HCT116 (cell line): ENCODE measurements at regions not wholly inside any gene's neighbourhood (a gene's known extent, or its start where the extent isn't known, plus 50 kb on each side); places are given as distances from the start of the nearest gene placed in this dataset.

Experiments used
- POLR2A ChIP-seq: IDR thresholded peaks from 2 replicates; pipeline ENCODE4 v1.7.0; 2011; ENCODE audit warnings: borderline replicate concordance; ENCODE audit not compliant: insufficient read depth, insufficient read length; ENCODE audit errors: extremely low read depth
- TF ChIP-seq, protein P1 (sequence below): IDR thresholded peaks from 2 replicates; pipeline ENCODE4 v1.6.1; 2011; ENCODE audit warnings: mild to moderate bottlenecking, low read length, moderate library complexity; ENCODE audit not compliant: insufficient replicate concordance; ENCODE audit errors: extremely low read depth
- TF ChIP-seq, protein P2 (sequence below), 3 experiments: fragments of 200-600 bp in 1 of 3; sonication (generic) in 1 of 3; IDR thresholded peaks in 2 of 3; conservative IDR thresholded peaks in 1 of 3; 2 replicates each; pipeline ENCODE4 v1.5.1; 2012 to 2017; ENCODE audit warnings: low read depth in 2 of 3, low read length in 2 of 3, antibody characterized with exemption in 1 of 3, borderline replicate concordance in 1 of 3, control low read depth in 1 of 3, mild to moderate bottlenecking in 1 of 3, mixed read lengths in 1 of 3, mixed run types in 1 of 3, moderate library complexity in 1 of 3; ENCODE audit not compliant: insufficient read depth in 1 of 3

DNA sequence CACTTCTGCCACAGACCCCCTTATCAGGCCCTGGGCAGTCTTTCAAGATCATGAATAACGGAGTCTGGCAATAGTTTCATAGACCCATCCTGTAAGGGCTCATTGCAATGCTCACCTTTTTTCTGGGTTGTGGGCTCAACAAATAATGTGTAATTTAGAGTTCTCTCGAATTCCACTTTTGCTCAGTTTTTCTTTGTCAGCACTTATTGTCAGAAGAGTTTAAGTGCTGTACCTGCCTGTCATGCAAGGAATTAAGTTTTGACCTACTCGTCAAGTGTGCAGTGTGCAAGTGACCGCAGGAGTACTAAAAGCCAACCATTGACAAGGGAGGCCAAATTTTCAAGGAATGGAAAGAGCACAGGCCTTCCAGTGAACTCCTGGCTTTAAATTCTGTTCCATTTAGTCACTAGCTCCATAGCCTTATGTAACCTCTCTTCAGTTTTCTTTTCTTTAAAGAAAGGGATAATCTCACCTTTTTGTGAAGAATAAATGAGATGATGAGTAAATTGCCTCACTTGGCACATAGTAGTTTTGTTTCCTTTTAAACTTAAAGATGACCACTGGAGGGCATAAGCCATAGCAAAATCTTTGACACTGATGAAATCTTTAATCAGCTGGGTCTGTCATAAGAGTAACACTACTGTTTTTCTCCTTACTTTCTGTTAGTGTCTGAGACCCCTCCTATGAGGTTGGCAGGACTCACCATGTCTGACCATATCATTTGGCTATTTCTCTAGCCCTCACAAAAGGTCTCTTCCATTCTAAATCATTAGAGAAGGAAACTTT, 313.3 kb downstream of the TYW1 start:
- TF ChIP-seq, protein P1, sequence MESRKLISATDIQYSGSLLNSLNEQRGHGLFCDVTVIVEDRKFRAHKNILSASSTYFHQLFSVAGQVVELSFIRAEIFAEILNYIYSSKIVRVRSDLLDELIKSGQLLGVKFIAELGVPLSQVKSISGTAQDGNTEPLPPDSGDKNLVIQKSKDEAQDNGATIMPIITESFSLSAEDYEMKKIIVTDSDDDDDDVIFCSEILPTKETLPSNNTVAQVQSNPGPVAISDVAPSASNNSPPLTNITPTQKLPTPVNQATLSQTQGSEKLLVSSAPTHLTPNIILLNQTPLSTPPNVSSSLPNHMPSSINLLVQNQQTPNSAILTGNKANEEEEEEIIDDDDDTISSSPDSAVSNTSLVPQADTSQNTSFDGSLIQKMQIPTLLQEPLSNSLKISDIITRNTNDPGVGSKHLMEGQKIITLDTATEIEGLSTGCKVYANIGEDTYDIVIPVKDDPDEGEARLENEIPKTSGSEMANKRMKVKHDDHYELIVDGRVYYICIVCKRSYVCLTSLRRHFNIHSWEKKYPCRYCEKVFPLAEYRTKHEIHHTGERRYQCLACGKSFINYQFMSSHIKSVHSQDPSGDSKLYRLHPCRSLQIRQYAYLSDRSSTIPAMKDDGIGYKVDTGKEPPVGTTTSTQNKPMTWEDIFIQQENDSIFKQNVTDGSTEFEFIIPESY, result no peak
- TF ChIP-seq, protein P2, sequence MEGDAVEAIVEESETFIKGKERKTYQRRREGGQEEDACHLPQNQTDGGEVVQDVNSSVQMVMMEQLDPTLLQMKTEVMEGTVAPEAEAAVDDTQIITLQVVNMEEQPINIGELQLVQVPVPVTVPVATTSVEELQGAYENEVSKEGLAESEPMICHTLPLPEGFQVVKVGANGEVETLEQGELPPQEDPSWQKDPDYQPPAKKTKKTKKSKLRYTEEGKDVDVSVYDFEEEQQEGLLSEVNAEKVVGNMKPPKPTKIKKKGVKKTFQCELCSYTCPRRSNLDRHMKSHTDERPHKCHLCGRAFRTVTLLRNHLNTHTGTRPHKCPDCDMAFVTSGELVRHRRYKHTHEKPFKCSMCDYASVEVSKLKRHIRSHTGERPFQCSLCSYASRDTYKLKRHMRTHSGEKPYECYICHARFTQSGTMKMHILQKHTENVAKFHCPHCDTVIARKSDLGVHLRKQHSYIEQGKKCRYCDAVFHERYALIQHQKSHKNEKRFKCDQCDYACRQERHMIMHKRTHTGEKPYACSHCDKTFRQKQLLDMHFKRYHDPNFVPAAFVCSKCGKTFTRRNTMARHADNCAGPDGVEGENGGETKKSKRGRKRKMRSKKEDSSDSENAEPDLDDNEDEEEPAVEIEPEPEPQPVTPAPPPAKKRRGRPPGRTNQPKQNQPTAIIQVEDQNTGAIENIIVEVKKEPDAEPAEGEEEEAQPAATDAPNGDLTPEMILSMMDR (IDR thresholded peaks at IDR 0.05 in 2 of 3, conservative IDR thresholded peaks at IDR 0.05 in 1 of 3; ENCODE audit: borderline replicate concordance in 1 of 3, insufficient read depth in 1 of 3, low read depth in 2 of 3, low read length in 2 of 3), result no peak
- TF ChIP-seq POLR2A, result no peak
